GM10266 (cell line): ENCODE measurements at regions not wholly inside any gene's neighbourhood (a gene's known extent, or its start where the extent isn't known, plus 50 kb on each side); places are given as distances from the start of the nearest gene placed in this dataset.
"Not testable (repeated sequence)": the region's sequence is repeated elsewhere in the genome, so short reads cannot be mapped to it uniquely, and the experiment has no call there.

ENCODE experiments used
- DNase-seq: peaks from one replicate; pipeline ENCODE4 v3.0.0; 2012; ENCODE audit errors: extremely low spot score
- TF ChIP-seq, protein P1 (sequence below): IDR thresholded peaks from 2 replicates; pipeline ENCODE4 v1.5.1; 2012; ENCODE audit warnings: mild to moderate bottlenecking, low read depth; ENCODE audit not compliant: control insufficient read depth, insufficient read depth; ENCODE audit errors: missing control alignments

DNA sequence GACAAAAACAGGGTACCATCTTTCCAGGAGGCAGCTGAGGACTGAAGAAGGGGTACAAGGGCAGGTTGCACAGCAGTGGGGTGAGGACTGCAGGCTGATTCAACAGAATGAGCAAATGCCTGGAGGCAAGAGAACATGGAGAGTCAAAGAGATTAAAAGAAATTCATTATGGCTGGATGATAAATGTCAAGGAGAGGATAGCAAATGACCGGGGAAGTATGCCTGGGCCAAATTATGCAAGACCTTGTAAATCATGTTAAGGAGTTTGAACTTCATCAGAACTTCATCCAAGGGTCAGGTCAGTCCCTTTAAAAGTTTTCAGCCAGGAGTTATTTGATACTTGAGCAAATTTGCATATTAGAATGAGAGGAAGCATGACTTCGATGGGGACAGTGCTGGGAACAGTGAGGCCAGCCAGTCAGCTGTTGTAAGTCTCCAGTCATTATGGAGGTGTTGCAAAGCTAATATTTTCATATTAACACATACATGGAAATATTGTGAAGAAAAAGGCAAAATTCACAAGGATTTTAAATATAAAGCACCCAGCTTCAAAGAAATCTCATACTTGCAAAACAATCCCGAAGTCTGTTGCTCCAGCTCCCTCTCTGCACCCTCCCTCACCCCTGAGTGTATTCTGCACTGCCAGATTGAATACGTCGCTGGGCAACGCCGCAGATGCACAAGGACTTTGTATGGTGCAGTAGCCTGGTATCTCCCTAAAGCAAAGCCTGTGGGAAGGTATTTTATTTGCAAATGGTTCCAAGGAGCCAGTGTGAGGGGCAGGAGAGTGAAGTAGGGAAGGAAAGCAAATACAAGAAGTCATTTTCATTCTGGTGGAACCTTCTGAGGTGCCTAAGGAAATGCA, 509.8 kb upstream of the TLE4 start:
- TF ChIP-seq, protein P1, sequence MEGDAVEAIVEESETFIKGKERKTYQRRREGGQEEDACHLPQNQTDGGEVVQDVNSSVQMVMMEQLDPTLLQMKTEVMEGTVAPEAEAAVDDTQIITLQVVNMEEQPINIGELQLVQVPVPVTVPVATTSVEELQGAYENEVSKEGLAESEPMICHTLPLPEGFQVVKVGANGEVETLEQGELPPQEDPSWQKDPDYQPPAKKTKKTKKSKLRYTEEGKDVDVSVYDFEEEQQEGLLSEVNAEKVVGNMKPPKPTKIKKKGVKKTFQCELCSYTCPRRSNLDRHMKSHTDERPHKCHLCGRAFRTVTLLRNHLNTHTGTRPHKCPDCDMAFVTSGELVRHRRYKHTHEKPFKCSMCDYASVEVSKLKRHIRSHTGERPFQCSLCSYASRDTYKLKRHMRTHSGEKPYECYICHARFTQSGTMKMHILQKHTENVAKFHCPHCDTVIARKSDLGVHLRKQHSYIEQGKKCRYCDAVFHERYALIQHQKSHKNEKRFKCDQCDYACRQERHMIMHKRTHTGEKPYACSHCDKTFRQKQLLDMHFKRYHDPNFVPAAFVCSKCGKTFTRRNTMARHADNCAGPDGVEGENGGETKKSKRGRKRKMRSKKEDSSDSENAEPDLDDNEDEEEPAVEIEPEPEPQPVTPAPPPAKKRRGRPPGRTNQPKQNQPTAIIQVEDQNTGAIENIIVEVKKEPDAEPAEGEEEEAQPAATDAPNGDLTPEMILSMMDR, result no peak
- DNase-seq, result no peak

DNA sequence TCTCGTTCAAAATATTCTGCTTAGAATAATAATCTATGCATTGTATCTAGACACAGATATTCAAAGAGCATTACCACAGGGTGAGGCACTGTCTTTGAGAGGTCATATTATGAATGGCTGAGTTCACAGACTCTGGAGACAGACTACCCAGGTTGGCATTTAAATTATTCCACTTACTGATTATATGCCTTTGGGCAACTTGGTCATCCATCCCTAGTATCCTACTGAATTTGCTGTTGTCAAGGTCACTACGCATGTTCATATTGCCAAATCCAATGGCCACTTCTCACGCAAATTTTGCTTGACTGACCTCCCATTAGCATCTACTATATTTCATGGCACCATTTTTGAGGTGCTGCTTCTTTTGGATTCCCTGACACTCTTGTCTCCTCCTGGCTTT, 498.6 kb upstream of the TLE4 start:
- TF ChIP-seq, protein P1, result no peak
- DNase-seq, result no peak

DNA sequence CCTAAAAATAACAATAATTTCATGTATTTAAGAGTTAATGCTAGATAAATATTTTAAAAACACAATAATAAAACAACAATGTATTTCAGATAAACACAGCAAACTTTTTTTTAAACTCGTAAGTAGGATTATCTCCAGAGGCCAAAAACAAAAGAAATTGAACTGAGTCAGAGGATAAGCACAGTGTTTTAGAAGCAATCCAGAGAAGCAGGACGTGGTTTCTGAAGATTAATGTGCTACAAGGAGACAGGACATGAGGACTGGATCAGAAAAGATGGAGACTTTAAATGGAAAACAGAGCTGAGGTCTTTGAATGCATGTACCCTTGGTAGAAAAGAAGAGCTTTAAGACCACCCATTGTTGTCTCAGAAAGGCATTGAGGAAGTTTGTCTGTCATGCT, 491.2 kb upstream of the TLE4 start:
- TF ChIP-seq, protein P1, result no peak
- no peak for DNase-seq

DNA sequence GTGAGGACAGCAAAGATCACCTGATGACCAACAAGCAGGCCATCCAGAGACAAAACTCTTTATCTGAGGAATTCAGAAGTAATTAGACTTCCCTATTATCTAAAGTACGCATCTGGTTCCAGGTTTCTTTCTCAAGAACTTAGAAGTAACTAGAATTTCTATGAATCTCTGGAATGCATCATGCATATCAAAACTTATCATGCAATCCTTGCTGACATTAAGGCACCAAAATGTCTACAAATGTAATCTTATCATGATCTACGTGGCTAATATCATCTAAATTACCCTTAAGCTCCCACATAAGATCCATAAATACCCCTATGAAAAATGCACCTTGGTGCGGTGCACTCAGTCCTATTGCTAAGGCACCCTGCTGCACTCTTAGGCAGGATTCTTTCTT, 488.1 kb upstream of the TLE4 start:
- TF ChIP-seq, protein P1, result no peak

DNA sequence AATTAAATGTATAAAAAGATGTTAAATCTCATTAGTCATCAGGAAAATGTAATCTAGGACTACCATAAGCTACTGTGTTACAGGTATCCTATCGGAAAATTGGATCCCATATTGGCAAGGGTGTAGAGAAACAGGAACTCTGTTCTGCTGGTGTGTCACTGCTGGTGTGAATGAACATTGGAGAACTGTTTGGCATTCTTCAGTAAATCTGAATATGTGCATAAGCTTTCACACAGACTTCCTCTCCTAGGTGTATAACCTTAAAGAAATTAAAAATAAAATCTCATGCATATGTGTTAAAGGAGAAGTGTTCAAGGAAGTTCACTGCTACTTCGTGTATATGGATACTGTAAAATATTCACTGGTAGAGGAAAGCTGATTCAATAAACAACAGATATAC, 484.6 kb upstream of the TLE4 start:
- no peak for DNase-seq
- TF ChIP-seq, protein P1, result no peak

More for the DNA sequence above, 488.1 kb upstream of the TLE4 start:
- DNase-seq, result no peak

DNA sequence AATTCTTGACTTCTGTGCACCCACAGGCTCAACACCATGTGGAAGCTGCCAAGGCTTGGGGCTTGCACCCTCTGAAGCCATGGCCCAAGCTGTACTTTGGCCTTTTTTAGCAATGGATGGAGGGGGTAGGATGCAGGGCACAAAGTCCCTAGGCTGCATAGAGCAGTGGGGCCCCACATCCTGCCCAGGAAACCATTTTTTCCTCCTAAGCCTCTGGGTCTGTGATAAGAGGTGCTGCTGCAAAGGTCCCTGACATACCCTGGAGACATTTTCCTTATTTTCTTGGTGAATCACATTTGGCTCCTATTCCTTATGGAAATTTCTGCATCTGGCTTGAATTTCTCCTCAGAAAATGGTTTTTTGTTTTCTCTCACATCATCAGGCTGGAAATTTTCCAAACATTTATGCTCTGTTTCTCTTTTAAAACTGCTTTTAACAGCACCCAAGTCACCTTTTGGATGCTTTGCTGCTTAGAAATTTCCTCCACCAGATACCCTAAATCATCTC, 482.7 kb upstream of the TLE4 start:
- TF ChIP-seq, protein P1, result no peak
- no peak for DNase-seq

DNA sequence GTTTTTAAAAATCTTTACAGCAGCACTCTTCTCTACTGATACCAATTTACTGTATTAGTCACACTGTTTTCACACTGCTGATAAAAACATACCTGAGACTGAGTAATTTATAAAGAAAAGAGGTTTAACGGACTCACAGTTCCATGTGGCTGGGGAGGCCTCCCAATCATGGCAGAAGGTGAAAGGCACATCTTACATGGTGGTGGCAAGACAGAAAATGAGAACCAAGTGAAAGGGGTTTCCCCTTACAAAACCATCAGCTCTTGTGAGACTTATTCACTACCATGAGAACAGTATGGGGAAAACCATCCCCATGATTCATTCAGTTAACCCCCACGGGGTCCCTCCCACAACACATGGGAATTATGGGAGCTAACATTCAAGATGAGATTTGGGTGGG, 481.9 kb upstream of the TLE4 start:
- DNase-seq, result not testable (repeated sequence)

DNA sequence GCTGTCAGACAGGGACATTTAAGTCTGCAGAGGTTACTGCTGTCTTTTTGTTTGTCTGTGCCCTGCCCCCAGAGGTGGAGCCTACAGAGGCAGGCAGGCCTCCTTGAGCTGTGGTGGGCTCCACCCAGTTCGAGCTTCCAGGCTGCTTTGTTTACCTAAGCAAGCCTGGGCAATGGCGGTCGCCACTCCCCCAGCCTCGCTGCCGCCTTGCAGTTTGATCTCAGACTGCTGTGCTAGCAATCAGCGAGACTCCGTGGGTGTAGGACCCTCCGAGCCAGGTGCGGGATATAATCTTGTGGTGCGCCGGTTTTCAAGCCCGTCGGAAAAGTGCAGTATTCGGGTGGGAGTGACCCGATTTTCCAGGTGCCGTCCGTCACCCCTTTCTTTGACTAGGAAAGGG, 468.5 kb upstream of the TLE4 start:
- not testable (repeated sequence) for DNase-seq
